WERI-Rb-1 (cell line): ENCODE measurements at regions not wholly inside any gene's neighbourhood (a gene's known extent, or its start where the extent isn't known, plus 50 kb on each side); places are given as distances from the start of the nearest gene placed in this dataset.

Experiments
- DNase-seq: peaks from one replicate; pipeline ENCODE4 v3.0.0-alpha.2; 2020
- H3K27ac ChIP-seq: fragments of 250-450 bp; sonication (Bioruptor Pico); 2 replicates; pipeline ENCODE4 v1.5.1; 2020; ENCODE audit warnings: mild to moderate bottlenecking, moderate library complexity
- H3K27me3 ChIP-seq: fragments of 250-450 bp; sonication (Bioruptor Pico); 2 replicates; pipeline ENCODE4 v1.5.1; 2021; ENCODE audit warnings: mild to moderate bottlenecking, low read depth, moderate library complexity; ENCODE audit not compliant: insufficient read depth, severe bottlenecking
- H3K36me3 ChIP-seq: fragments of 250-450 bp; sonication (Bioruptor Pico); 2 replicates; pipeline ENCODE4 v1.5.1; 2020; ENCODE audit warnings: mild to moderate bottlenecking, moderate library complexity
- H3K4me3 ChIP-seq: 2 replicates; pipeline ENCODE4 v1.5.1; 2011; ENCODE audit warnings: low read depth, mild to moderate bottlenecking, control low read depth, low read length
- H3K9me3 ChIP-seq: fragments of 250-450 bp; sonication (Bioruptor Pico); 2 replicates; pipeline ENCODE4 v1.5.1; 2021; ENCODE audit warnings: mild to moderate bottlenecking, moderate library complexity; ENCODE audit not compliant: severe bottlenecking
- CTCF ChIP-seq: IDR thresholded peaks from 2 replicates; pipeline ENCODE4 v1.5.1; 2011; ENCODE audit warnings: low read depth, mild to moderate bottlenecking, control low read depth, inconsistent platforms, low read length

GRCh38 chr5:143582176-143582575 lies 178.7 kb upstream of the NR3C1 start:
- no peak for DNase-seq

GRCh38 chr5:143581649-143582048 lies 178.2 kb upstream of the NR3C1 start:
- Histone ChIP-seq H3K27ac (no peak overlapping the region), H3K36me3 (no peaks in the 10 kb centered on the region), H3K4me3 (no peak overlapping the region), H3K27me3 (no peaks in the 10 kb centered on the region), H3K9me3 (peaks cover 7% of the 10 kb centered on the region)
- no peak for TF ChIP-seq CTCF
- no peak for DNase-seq

More at GRCh38 chr5:143582176-143582575, 178.7 kb upstream of the NR3C1 start:
- TF ChIP-seq CTCF, result no peak
- no peak overlapping the region for H3K4me3 ChIP-seq
- H3K9me3 ChIP-seq, result peaks cover 7% of the 10 kb centered on the region
- H3K27me3 ChIP-seq, result no peaks in the 10 kb centered on the region
- no peaks in the 10 kb centered on the region for H3K36me3 ChIP-seq
- no peak overlapping the region for H3K27ac ChIP-seq

- DNase-seq, result no peak
- Histone ChIP-seq H3K27ac (no peak overlapping the region), H3K4me3 (no peak overlapping the region), H3K9me3 (peaks cover 7% of the 10 kb centered on the region), H3K27me3 (no peaks in the 10 kb centered on the region), H3K36me3 (no peaks in the 10 kb centered on the region)
- TF ChIP-seq CTCF, result no peak
Measured at GRCh38 chr5:143581147-143581546, 177.7 kb upstream of the NR3C1 start.

- peaks cover 5% of the 10 kb centered on the region for H3K9me3 ChIP-seq
- H3K4me3 ChIP-seq, result no peak overlapping the region
- H3K36me3 ChIP-seq, result no peaks in the 10 kb centered on the region
- DNase-seq, result no peak
- TF ChIP-seq CTCF, result no peak
- no peak overlapping the region for H3K27ac ChIP-seq
- no peaks in the 10 kb centered on the region for H3K27me3 ChIP-seq
Measured at GRCh38 chr5:143576711-143577484, 173.4 kb upstream of the NR3C1 start.

- H3K36me3 ChIP-seq, result no peaks in the 10 kb centered on the region
- no peak overlapping the region for H3K27ac ChIP-seq
Measured at GRCh38 chr5:143575286-143575685, 171.8 kb upstream of the NR3C1 start.

More at GRCh38 chr5:143575286-143575685, 171.8 kb upstream of the NR3C1 start:
- TF ChIP-seq CTCF, result no peak
- Histone ChIP-seq H3K9me3 (peaks cover 5% of the 10 kb centered on the region), H3K27me3 (no peaks in the 10 kb centered on the region), H3K4me3 (no peak overlapping the region)
- no peak for DNase-seq
